ENCODE measurements at regions not wholly inside any gene's neighbourhood (a gene's known extent, or its start where the extent isn't known, plus 50 kb on each side); places are given as distances from the start of the nearest gene placed in this dataset.

DNA sequence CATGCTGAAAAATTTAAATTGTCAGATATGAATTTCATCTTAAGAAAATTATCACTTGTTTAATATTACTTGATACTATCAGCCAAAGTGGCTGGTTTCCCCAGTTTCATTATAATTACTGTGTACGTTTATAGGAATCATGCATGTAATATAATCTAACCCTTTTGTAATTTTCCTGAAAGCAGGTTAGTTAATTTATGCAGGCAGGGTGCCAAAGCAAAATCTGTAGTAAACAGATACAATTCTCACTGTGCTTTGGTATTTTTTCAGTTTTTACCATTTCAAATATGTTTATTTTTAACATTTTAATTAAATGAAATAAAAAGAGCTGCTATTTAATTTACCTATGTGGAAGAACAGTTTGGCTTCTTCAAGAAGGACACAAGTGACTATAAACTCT, 1227.5 kb upstream of the MIR17HG start:
- in situ Hi-C loops (cut with HindIII; ENCODE audit: low pct_ligation_motif_present, low pct_unique_long_range_greater_than_20kb, low sequenced_read_pairs): no loop called here
- DNase-seq: no peak

DNA sequence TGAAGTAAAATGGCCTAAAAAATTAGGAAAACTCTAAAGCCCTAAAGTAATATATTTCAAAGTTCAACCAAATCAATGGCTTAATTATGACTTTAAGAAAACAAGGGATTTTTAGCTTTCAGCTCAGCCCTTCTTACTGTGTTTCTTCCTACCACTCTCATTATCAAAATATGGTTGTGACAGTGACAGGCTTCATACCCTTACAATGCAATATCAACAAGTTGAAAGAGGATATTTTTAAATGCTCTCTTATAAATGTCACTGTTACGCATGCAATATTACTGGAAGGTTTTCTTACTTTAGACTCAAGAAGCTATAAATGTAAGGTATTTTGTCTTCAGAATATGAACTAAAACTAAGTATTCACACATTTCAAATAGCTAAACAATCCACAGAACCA, 1225.7 kb upstream of the MIR17HG start:
- in situ Hi-C loops (cut with HindIII; ENCODE audit: low pct_ligation_motif_present, low pct_unique_long_range_greater_than_20kb, low sequenced_read_pairs): no loop called here
- no peak for DNase-seq

DNA sequence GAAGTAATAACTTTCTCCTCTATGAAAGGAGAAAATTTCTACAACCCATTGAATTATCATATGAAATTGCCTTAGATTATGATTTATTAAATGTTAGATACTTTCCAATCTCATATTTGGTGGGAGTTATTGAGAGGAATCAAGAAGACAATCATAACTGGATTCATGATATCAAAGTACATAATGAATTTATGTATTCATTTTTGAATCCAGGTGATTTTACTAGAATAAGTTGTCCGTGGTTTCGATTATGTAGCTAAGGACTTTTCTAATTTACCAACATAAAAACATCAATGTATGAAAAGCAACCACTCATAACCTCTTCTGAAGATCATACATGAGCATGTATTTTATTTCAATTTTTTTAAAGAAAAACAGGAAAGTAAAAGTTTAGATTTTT, 1225.0 kb upstream of the MIR17HG start:
- no peak for DNase-seq
- in situ Hi-C loops (cut with HindIII; ENCODE audit: low pct_ligation_motif_present, low pct_unique_long_range_greater_than_20kb, low sequenced_read_pairs): no loop called here

DNA sequence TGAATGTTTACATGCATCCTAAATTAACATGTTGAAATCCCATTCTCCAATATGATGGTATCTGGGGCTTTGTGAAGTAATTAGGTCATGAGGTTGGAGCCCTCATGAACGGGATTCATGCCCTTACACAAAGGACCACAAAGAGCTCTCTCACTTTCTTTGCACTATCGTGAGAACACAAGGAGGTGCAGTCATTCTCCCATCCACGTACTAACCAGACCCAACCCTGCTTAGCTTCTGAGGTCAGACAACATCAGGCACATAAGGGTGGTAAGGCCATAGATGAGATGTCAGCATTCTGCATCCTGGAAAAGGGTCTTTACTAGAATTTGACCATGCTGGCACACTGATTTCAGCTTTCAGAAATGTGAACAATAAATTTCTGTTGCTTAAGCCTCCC, 1211.9 kb upstream of the MIR17HG start:
- in situ Hi-C loops (cut with HindIII; ENCODE audit: low pct_ligation_motif_present, low pct_unique_long_range_greater_than_20kb, low sequenced_read_pairs): no loop called here
- no peak for DNase-seq

DNA sequence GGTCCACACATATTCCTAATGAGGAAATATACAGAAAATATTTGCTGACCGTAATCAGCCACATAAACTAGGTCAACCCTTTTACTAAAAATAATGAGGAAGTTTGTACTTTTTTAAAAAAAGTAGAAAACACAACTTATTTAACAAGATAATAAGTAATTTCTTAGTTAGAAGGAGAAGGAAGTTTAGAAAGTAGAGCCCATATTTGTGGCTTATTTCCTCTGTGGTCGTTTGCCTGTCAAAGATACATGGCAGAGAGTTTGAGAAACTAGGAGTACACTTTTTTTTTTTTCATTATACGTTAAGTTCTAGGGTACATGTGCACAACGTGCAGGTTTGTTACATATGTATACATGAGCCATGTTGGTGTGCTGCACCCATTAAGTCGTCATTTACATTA, 1205.2 kb upstream of the MIR17HG start:
- DNase-seq: no peak
- in situ Hi-C loops (cut with HindIII; ENCODE audit: low pct_ligation_motif_present, low pct_unique_long_range_greater_than_20kb, low sequenced_read_pairs): no loop called here

DNA sequence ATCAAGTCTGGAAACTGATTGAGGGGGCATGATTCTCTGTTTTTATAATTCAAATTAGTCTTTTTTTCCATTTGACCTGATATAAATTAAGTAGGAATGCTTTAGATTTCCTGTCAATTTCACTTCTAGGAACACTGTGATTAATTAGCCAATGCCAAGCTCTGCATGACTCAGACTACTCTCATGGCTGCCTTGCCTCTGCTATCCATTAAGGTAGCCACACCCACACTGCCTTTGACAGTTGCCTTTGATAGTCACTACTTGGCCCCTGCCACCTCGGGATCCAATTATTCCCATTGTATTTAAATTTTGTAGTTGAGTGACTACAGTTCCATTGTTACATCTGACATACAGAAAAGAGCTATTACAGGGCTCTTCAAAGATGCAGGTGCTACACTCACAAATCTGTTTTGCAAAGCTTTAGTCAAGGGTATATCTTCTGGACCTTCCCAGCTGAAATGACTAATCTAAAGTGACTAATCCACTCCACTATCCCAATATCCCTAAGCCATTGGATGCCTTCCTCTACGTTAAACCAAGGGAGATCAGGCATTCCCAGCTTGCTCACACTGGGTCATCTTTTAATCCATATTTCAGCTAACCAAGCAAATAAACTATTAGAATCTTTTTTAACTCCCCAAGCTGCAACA, 1193.1 kb upstream of the MIR17HG start:
- no peak for DNase-seq
- in situ Hi-C loops (cut with HindIII; ENCODE audit: low pct_ligation_motif_present, low pct_unique_long_range_greater_than_20kb, low sequenced_read_pairs): no loop called here

DNA sequence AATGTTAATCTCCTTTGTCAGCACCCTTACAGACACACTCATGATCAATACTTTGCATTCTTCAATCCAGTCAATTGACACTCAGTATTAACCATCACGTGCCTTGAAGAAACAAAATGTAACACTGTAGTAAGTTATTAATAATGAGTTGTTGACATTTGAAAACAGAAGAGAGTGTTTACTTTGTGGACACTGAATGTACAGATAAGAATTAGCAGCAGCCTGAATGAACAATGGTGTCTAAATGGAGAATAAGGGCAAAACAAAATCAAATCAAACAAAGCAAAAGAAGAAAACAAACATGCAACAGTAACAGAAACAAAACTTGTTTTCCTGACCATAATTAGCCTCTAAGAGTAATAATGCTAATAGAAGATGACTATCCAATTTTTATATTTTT, 1191.1 kb upstream of the MIR17HG start:
- no peak for DNase-seq
- in situ Hi-C loops (cut with HindIII; ENCODE audit: low pct_ligation_motif_present, low pct_unique_long_range_greater_than_20kb, low sequenced_read_pairs): no loop called here

DNA sequence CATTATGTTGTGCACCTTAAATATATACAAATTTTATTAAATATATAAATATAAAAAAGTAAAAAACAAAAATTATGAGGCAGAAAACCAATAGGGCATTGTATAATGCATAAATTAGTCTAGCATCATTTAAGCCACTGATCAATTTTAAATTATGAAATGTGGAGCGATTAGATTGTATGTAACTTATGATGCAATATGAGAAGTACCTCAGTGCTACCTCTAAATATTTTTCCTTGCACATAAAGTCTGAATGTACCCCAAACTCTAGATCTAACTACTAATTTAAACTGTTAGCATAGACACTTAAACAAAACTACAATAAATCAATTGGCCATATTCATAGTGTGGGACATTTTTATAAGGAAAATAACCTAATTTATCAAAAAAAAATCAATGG, 1178.5 kb upstream of the MIR17HG start:
- in situ Hi-C loops (cut with HindIII; ENCODE audit: low pct_ligation_motif_present, low pct_unique_long_range_greater_than_20kb, low sequenced_read_pairs): no loop called here
- DNase-seq: no peak

DNA sequence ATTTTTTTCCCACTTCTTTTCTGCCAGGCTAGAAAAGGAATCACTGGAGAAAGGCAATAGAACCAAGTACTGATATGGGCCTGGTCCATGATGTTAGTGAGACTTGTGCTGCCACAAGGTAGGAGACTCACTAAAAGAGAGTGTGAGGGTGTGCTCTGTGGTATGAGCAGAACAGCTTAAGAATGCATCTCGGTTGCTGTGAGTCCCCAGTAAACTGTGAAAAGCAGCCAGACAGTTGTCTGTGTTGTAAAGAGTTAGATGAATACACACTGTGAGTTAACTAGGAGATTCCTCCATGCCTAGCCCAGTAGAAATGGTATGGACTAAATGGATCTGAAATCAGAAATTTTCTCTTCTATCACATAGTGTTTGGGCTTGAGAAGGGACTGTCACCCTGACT, 1177.3 kb upstream of the MIR17HG start:
- no peak for DNase-seq
- in situ Hi-C loops (cut with HindIII; ENCODE audit: low pct_ligation_motif_present, low pct_unique_long_range_greater_than_20kb, low sequenced_read_pairs): no loop called here

DNA sequence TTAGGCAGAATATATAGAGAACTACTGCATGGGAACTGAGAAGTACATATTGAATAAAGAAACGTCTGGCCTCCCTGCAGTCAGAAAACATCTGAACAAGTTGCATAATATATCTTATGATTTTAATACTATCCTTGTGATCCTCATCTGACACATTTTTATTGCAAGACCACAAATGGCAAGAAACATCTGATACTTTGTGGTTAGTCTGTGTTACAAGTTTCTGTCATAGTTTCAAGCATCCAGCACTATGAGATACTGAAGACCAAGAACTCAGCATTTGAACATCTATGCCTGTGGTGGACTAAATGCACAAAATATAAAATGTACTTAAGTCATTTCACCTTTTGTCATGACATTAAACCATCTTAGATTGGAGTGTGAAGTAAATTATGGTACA, 1175.8 kb upstream of the MIR17HG start:
- no peak for DNase-seq
- in situ Hi-C loops (cut with HindIII; ENCODE audit: low pct_ligation_motif_present, low pct_unique_long_range_greater_than_20kb, low sequenced_read_pairs): no loop called here

DNA sequence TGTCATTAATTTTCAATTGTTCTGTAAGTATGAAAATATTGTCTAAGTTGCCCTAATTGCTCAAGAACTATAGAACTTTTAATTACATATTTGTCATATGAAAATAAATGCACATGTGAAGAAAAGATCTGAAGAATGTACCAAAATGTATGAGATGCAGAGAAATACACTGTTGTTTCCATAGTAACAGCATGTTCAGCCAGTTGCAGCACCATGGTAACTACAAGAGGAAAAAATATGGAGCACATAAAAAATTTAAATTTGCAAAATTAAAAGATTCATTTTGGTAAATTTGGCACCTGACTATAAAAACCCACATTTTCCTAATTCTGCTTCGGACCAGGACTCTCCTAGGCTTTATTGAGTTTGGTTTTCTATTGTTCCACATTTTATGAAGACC, 1170.0 kb upstream of the MIR17HG start:
- no peak for DNase-seq
- in situ Hi-C loops (cut with HindIII; ENCODE audit: low pct_ligation_motif_present, low pct_unique_long_range_greater_than_20kb, low sequenced_read_pairs): no loop called here

DNA sequence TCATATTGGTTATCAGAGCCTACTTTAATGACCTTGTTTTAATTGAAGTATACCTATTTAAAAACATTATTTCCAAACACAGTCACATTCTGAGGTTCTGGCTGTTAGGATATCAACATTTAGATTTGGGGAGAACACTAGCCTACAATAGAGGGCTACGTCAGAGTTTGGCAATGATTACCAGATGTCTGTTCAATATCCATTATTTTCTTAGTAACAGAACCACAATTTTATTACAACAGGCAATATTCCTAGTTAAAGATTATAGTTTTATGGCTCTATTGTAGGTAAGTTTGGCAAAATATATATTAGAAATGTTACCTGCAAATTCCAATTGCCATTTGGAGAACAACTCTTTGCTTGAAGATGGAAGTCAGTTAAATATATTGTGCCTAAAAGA, 1163.1 kb upstream of the MIR17HG start:
- no peak for DNase-seq
- in situ Hi-C loops (cut with HindIII; ENCODE audit: low pct_ligation_motif_present, low pct_unique_long_range_greater_than_20kb, low sequenced_read_pairs): no loop called here

DNA sequence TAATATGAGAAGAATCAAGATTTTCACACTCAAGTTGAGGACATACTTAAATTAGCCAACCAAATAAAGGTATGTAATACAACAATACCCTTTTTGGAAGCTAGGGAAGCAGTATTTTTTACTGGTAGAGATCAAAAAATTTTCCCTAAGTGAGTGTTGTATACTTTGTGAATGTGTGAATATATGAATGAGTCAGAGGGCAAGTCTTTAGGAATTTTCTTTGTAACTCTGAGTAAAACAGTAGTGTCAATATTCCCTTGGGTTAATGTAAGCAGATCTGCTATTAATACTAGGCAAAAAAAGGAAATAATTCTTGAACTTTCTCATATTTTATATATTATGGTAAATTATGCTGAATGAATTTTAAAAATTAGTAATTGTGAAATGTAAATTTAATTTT, 1161.8 kb upstream of the MIR17HG start:
- in situ Hi-C loops (cut with HindIII; ENCODE audit: low pct_ligation_motif_present, low pct_unique_long_range_greater_than_20kb, low sequenced_read_pairs): no loop called here

DNA sequence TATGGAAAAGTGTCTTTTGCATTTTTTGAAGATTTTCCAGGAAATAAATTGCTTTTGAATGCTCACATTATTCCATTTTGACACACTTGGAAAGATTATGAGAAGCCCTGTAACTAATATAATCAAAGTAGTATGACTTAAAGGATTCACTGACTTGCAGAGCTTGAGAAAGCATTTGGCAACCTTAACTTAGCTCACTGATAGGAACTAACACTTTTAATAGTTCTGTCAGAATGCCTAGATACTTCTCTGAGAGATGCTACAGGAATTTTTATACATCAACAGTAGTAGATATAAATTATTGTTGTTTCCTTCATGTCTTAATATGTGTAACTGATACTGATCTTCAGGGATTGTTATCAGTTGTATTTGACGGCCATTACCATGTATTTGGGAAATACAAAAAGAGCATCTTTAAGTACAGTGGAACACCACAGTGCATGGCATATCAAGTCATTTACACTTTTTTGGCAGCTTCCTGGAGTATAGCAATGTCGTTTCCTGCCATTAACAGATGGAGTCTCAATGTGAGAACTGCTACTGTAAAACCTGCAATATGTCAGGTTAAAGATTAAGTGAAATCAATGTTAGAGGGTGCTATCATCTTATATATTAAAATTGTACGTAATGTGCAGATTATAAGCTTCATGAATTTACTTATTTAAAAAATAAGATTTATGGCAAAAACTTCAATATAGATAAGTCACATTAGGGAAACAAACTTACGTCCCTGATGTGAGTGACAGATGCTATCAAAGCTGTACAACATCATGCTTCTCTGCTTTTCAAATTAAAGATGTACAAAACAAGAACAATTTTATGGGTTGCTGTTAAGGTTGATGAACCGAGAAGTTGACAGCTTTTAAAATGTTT, 1159.8 kb upstream of the MIR17HG start:
- DNase-seq: no peak
- in situ Hi-C loops (cut with HindIII; ENCODE audit: low pct_ligation_motif_present, low pct_unique_long_range_greater_than_20kb, low sequenced_read_pairs): no loop called here

More for the DNA sequence above, 1161.8 kb upstream of the MIR17HG start:
- no peak for DNase-seq

DNA sequence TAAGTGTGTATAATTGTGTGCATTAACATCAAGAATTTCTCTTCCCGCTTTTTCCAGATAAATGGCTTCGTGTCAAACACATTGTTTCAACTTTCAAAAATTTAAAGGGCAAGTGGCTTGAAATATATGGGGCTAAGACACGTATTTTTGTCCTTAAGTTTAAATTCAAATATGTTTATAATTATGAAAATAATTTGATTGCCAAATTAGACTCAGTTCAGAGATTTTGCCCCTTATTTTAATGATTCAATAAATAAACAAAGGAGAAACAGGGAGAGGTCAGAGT, 1159.2 kb upstream of the MIR17HG start:
- in situ Hi-C loops (cut with HindIII; ENCODE audit: low pct_ligation_motif_present, low pct_unique_long_range_greater_than_20kb, low sequenced_read_pairs): no loop called here
- no peak for DNase-seq

DNA sequence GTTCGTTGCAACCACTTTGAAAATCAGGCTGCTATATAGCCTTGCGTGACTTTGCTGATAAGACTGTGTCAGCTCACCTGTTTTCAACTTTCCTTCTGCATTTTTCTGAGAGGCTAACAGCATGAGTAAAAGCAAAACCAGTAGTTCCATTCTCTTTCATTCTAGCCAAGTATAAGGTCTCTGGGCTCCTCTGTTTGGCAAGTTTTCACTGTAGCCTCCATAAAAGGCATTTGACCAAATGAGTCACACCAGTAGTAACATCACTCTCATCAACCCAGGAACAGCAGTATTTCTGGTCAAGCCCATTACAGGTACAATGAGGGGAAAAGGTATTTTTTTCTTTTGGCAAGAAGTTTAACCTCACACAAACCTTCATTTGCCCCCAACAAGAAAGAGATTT, 1149.8 kb upstream of the MIR17HG start:
- DNase-seq: no peak
- in situ Hi-C loops (cut with HindIII; ENCODE audit: low pct_ligation_motif_present, low pct_unique_long_range_greater_than_20kb, low sequenced_read_pairs): no loop called here

DNA sequence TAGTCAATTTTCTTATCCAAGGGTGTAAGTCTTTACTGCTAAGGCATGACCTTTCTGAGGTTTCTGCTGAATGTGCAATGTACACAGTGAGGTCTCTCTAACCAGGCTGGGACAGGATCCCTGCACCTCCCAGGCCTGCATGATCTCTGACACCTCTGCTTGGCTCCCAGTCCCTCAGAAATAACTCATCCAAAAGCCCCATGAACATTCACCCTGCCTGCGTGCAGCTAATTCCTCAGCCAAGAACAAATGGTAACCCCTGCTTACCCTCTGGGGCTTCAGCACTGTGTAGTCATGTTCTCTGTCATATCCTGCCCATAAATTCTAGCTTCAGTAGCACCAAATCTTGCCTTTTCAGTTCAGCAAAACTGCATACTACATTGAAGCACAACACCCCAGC, 1146.3 kb upstream of the MIR17HG start:
- no peak for DNase-seq
- in situ Hi-C loops (cut with HindIII; ENCODE audit: low pct_ligation_motif_present, low pct_unique_long_range_greater_than_20kb, low sequenced_read_pairs): no loop called here

DNA sequence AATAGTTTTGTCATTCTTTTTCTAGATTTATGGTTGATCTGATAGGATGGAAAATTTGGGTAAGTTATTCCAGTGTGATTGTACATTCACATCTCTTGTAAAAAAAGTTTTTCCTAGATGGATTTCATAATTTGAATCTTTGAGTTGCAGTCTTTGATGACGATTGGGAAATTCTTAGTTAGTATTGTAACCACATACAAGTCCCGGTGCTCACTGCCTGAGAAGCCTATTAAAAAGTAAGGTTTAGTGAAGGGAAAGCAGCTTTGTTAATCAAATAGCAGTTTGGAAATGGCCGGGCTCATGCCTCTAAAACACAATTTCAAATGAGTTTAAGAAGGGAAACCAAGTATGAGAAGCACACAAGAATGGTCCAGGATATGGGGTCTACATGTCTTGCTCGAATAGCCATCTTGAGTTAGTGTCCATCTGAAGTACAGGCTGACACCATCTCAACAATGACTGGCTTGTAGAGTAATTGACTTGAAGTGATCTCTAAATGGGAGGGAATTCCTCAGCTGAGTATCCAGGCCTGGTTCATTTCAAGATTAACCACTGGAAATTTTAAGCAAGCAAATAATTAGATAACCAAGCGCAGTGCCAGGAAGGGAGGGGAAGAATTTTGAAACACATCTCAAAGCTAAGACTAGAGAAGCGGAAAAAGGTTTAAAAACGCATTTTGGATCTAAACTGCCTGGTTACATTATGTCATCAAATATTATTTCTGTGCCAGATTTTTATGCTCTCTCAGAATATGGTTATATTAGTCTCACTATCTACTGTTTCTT, 1145.6 kb upstream of the MIR17HG start:
- in situ Hi-C loops (cut with HindIII; ENCODE audit: low pct_ligation_motif_present, low pct_unique_long_range_greater_than_20kb, low sequenced_read_pairs): no loop called here
- DNase-seq: no peak

DNA sequence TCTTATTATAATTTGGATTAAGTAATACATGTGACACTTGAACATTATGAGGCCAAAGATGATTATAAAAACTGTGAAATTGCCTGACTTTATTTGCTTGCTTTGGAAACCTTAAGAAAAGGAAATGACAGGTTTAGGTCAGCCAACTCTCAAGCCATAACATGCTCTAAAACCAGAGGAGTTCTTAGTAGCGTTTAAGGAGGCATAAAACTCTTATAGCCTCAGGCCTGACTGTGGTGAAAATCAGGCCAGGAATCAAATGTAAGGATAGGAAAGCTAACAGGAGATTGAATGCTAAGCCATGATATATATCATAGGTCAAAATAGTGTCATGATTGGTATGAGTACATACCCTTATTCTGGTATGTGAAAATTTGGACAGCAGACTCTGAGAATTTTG, 1142.4 kb upstream of the MIR17HG start:
- DNase-seq: no peak
- in situ Hi-C loops (cut with HindIII; ENCODE audit: low pct_ligation_motif_present, low pct_unique_long_range_greater_than_20kb, low sequenced_read_pairs): no loop called here

DNA sequence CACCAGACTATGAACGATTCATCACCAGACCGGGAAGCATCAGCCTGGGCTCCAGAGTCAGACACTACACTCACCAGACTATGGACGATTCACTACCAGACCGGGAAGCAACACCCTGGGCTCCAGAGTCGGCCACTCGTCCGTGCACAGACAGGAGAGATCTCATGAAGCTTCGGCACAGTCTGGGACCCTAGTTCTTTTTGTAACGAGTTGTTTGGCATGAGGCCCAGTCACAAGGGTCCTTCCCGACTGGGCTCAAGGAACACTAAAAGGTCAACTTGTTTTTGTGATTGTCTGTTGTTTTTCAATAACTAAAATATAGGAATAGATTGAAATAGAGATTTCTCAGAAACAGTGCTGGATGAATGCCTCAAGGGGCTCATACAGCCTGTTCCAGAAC, 1141.6 kb upstream of the MIR17HG start:
- no peak for DNase-seq
- in situ Hi-C loops (cut with HindIII; ENCODE audit: low pct_ligation_motif_present, low pct_unique_long_range_greater_than_20kb, low sequenced_read_pairs): no loop called here
